ENCODE measurements at regions not wholly inside any gene's neighbourhood (a gene's known extent, or its start where the extent isn't known, plus 50 kb on each side); places are given as distances from the start of the nearest gene placed in this dataset.

DNA sequence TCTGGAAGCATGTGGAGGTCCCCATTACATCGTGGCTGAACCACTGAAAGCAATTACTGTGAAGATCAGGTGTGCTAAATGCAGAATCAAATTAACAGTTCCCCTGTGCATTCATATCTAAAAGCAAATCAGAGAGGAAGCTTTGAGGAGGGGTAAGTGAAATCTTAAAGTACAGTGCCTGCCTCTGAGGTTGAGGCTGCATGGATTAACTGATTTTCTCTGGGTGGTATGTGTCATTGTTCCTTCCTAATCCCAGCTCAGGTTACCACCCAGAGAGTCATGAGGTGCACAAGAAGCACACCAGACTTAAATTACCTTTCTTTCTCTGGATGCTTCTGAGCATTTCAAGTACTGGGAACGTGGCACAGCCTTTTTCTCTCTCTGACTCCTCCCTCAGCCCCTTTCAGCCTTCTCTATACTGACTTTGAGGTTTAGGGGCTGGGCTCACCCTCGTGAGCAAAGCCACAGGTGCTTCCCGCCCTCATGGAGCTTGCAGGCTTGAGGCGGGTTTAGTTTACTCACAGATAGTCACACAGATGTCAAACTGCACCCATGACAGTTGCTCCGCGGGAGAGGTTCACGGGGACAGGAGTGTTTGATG, 237.6 kb upstream of the CRY1 start:
- Mint-ChIP-seq H3K9me3 (ENCODE audit: low read depth) (no peaks in the 10 kb centered on the region), H3K27ac (peak overlapping the region; percentile 88), H3K4me1 (ENCODE audit: low read depth) (peaks cover 88% of the 10 kb centered on the region), H3K4me3 (peak overlapping the region; percentile 46), H3K36me3 (peaks cover 20% of the 10 kb centered on the region), H3K27me3 (no peaks in the 10 kb centered on the region)

DNA sequence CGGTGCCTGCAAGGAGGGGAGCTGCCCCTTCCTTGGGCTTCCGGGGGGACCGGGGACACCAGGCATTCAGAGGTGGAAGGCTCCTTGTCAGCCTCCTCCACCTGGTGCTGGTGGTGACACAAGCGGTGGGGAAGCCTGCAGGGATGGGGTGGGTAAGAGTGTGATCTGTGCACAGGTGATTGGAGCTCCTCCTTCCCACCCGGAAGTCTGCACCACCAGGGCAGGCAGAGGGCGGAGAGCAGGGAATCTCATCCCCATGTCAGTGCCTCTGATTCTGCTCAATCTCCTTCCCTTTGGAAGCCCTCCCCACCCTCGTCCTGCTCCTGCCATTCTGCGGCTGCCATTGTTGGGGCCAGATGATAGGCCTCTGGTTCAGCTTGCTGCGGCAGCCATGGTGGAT, 238.1 kb upstream of the CRY1 start:
- no peaks in the 10 kb centered on the region for H3K9me3 Mint-ChIP-seq (ENCODE audit: low read depth)
- H3K27ac Mint-ChIP-seq: peak overlapping the region; percentile 18
- H3K4me1 Mint-ChIP-seq (ENCODE audit: low read depth): peaks cover 88% of the 10 kb centered on the region
- no peak overlapping the region for H3K4me3 Mint-ChIP-seq
- peaks cover 20% of the 10 kb centered on the region for H3K36me3 Mint-ChIP-seq
- H3K27me3 Mint-ChIP-seq: no peaks in the 10 kb centered on the region

DNA sequence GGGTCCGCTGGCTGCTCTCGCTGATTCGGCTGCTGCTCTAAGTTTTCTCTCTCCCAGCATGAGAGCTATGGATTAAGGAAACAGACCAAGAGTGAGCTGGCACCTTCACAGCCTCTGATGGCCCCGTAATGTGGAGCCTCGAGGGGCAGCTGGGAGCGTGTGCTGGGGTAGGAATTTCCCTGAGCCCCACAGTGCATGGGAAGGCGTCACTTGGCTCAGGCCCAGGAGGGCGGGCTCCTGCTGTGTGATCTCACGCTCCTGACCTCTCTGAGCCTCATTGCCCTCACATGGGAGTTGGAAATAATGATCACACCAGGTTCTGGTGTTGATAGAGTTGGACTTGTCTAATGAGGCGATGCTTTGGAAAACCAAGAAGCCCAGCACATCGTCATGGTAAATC, 238.6 kb upstream of the CRY1 start:
- H3K36me3 Mint-ChIP-seq: peaks cover 20% of the 10 kb centered on the region
- H3K27me3 Mint-ChIP-seq: no peaks in the 10 kb centered on the region
- H3K4me1 Mint-ChIP-seq (ENCODE audit: low read depth): peaks cover 88% of the 10 kb centered on the region
- peak overlapping the region; percentile 71 for H3K27ac Mint-ChIP-seq
- no peaks in the 10 kb centered on the region for H3K9me3 Mint-ChIP-seq (ENCODE audit: low read depth)
- H3K4me3 Mint-ChIP-seq: no peak overlapping the region

DNA sequence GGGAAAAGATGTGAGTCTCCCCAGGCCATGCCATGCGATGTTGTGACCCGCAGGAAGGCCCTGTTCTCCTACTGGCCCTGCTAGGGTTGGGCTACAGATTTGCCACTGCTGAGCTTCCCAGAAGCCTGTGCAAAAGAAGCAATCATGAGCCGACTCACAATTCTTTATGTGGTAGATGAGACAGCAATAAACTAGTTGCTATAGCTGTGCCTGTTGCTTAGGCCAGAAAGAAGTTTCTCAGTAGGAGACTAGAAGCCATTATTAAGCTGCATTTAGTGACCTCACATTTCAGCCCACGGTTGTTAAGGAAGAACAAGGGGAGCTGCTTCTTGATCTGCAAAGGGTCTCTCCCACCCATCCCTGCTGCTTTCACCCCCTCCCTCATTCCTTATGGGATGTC, 239.4 kb upstream of the CRY1 start:
- Mint-ChIP-seq H3K27ac (peak overlapping the region; percentile 19), H3K27me3 (no peaks in the 10 kb centered on the region), H3K36me3 (peaks cover 20% of the 10 kb centered on the region), H3K9me3 (ENCODE audit: low read depth) (no peaks in the 10 kb centered on the region), H3K4me1 (ENCODE audit: low read depth) (peaks cover 88% of the 10 kb centered on the region), H3K4me3 (no peak overlapping the region)

DNA sequence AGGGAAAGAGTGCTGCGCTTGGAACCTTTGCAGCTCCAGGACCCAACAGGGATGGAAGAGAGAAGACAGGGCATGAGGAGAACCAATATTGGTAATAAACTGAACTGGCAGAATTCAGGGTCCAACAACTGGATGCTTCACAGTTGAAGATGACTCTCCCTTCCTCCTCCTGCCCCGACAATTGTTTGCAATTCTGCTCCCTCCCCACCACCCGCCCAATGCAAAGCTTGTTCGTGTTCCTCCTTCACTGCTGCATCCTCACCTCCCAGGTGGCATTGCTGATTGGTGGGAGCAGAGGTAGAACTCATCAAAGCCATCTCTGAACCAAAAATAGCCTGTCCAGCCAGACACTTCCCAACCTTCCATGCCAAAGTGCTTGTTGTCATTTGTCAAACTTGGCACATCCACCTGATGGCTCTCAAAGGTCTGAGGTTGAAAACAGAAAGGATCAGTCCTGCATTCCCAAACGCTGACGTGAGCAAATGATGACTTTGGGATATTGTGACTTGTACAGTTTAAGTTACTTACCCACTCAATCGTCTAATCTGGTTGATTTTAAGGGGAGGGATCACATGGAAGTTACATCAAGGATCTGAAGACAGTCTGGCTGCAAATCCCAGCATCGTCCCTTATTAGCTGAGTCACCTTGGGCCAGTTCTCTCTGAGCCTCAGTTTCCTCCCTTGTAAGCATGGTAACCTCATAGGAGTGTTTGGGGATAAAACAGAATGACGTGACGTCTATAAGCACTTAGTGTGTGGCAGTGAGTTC, 242.6 kb upstream of the CRY1 start:
- H3K4me3 Mint-ChIP-seq: peak overlapping the region; percentile 21
- H3K27ac Mint-ChIP-seq: no peak overlapping the region
- no peaks in the 10 kb centered on the region for H3K9me3 Mint-ChIP-seq (ENCODE audit: low read depth)
- H3K4me1 Mint-ChIP-seq (ENCODE audit: low read depth): peaks cover 78% of the 10 kb centered on the region
- H3K36me3 Mint-ChIP-seq: peaks cover 15% of the 10 kb centered on the region
- no peaks in the 10 kb centered on the region for H3K27me3 Mint-ChIP-seq

DNA sequence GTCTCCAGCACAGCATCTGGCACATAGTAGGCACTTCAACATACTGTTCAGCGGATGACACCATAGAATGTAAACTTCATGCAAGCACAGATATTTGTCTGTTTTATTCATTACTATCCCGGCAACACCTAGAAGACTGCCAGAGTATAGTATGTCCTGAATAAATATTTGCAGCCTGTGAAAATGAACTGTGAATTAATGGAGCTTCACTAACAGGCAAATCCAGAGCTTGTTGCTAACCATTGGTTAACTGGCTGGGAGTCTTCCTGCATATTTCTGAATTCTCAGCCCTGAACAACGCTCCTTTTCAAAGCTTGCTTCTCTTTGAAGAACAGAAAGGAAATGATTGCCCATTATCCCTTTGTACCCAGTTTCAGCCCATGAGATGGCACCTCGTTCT, 243.3 kb upstream of the CRY1 start:
- Mint-ChIP-seq H3K36me3 (peaks cover 17% of the 10 kb centered on the region), H3K27ac (no peak overlapping the region), H3K27me3 (no peaks in the 10 kb centered on the region), H3K4me3 (no peak overlapping the region), H3K4me1 (ENCODE audit: low read depth) (peaks cover 75% of the 10 kb centered on the region), H3K9me3 (ENCODE audit: low read depth) (no peaks in the 10 kb centered on the region)

DNA sequence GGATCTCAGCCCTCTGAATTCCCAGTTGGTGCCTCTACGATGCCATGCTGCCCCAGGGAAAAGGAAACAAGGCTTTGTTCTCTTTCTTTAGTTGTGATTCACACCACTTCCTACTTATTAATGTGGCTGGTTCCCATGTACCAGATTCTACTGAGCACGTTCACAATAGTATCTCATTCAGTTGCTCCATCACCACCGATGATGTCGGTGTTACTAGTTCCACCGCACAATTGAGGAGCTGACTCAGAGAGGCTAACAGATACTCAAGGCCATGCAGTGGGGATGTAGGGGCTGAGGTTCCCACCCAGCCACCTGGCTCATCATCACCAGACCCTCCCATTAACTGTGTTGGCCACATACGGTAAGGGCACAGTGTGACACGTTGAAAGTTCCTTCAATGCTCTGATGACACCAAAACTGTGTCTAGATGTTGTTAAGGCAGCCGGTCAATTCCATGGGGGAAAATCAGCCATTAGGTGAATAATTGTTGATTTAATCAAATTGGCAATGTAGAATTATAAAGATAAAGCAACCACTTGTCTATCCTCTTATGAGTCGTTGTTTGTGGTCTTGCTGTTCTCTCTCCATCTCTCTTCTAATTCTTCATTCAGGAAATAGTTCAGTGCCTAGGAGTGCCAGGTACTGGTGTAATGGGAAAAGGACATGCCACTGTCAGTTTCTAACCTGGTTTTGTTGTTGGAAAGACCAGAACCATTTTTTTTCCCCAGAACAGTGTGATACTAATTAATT, 244.2 kb upstream of the CRY1 start:
- H3K36me3 Mint-ChIP-seq: peaks cover 18% of the 10 kb centered on the region
- H3K4me1 Mint-ChIP-seq (ENCODE audit: low read depth): peaks cover 67% of the 10 kb centered on the region
- H3K4me3 Mint-ChIP-seq: peak overlapping the region; percentile 40
- peak overlapping the region; percentile 42 for H3K27ac Mint-ChIP-seq
- H3K27me3 Mint-ChIP-seq: no peaks in the 10 kb centered on the region
- H3K9me3 Mint-ChIP-seq (ENCODE audit: low read depth): no peaks in the 10 kb centered on the region

- Mint-ChIP-seq H3K27ac (no peak overlapping the region), H3K9me3 (ENCODE audit: low read depth) (no peaks in the 10 kb centered on the region), H3K36me3 (peaks cover 16% of the 10 kb centered on the region), H3K4me1 (ENCODE audit: low read depth) (peaks cover 59% of the 10 kb centered on the region), H3K27me3 (no peaks in the 10 kb centered on the region), H3K4me3 (no peak overlapping the region)
Measured at GRCh38 chr12:107339487-107339886, 246.1 kb upstream of the CRY1 start.

- Mint-ChIP-seq H3K27me3 (no peaks in the 10 kb centered on the region), H3K27ac (no peak overlapping the region), H3K36me3 (peaks cover 16% of the 10 kb centered on the region), H3K4me3 (no peak overlapping the region), H3K9me3 (ENCODE audit: low read depth) (no peaks in the 10 kb centered on the region), H3K4me1 (ENCODE audit: low read depth) (peaks cover 61% of the 10 kb centered on the region)
Measured at GRCh38 chr12:107339932-107340331, 246.6 kb upstream of the CRY1 start.

DNA sequence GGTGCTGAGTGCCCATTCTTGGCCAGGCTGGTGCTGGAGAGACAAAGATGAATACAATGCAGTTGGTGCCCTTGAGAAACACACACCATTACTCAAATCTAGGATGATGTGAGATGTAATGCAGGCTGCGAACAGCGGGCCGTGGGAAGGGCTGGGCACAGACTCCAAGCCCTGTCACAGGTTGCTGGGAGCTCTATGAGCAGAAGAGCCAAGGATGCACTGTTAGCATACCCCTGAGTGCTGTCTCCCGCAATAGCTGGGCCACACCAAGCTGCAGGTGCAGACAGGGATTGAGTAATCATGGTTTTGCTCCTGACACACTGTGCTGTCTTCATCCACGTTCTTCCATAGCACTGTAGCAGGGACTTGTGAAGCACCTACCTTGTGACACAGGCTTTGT, 247.5 kb upstream of the CRY1 start:
- no peak overlapping the region for H3K4me3 Mint-ChIP-seq
- no peak overlapping the region for H3K27ac Mint-ChIP-seq
- peaks cover 13% of the 10 kb centered on the region for H3K36me3 Mint-ChIP-seq
- peaks cover 63% of the 10 kb centered on the region for H3K4me1 Mint-ChIP-seq (ENCODE audit: low read depth)
- no peaks in the 10 kb centered on the region for H3K27me3 Mint-ChIP-seq
- H3K9me3 Mint-ChIP-seq (ENCODE audit: low read depth): no peaks in the 10 kb centered on the region

DNA sequence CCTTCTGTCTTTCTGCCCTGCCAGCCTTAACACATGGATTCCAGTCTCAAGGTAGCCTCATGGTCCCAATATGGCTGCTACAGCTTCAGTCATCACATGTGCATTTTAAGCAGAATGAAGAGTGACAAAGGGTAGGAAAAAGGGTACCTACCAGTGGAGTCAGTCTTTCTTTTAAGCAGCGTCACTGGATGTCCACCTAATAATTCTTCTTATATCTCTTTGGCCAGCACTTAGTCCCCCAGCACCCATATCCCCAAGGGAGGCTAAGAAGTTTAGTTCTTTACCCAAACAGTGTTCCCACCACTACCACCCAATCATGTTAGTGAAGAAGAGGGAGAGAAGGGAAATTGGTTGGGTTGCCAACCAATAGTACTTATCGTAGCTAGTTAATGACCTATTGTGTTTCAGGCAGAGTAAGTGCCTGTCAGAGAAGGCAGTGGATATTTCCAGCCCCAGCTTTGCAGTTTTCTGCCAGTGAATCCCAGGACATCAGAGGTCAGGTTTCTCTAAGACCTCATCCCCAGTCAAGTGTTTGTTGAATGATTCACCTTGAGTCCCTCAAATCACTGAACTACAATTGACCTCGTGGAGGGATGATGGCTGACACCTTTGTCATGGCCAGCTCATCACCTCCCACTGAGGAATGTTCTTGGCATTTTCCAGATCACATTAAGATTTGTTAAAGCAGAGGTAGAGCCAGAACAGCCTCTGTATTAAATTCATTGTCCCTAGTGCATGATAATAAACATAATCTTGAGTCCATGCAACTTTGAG, 250.9 kb upstream of the CRY1 start:
- H3K36me3 Mint-ChIP-seq: peaks cover 17% of the 10 kb centered on the region
- no peaks in the 10 kb centered on the region for H3K27me3 Mint-ChIP-seq
- H3K4me1 Mint-ChIP-seq (ENCODE audit: low read depth): peaks cover 68% of the 10 kb centered on the region
- H3K4me3 Mint-ChIP-seq: no peak overlapping the region
- peak overlapping the region; percentile 28 for H3K27ac Mint-ChIP-seq
- peaks cover 5% of the 10 kb centered on the region for H3K9me3 Mint-ChIP-seq (ENCODE audit: low read depth)

GRCh38 chr12:107347261-107347660, 253.9 kb upstream of the CRY1 start:
- Mint-ChIP-seq H3K9me3 (ENCODE audit: low read depth) (peaks cover 5% of the 10 kb centered on the region), H3K4me1 (ENCODE audit: low read depth) (peaks cover 66% of the 10 kb centered on the region), H3K27me3 (no peaks in the 10 kb centered on the region), H3K36me3 (peaks cover 13% of the 10 kb centered on the region), H3K27ac (peak overlapping the region; percentile 50), H3K4me3 (no peak overlapping the region)

DNA sequence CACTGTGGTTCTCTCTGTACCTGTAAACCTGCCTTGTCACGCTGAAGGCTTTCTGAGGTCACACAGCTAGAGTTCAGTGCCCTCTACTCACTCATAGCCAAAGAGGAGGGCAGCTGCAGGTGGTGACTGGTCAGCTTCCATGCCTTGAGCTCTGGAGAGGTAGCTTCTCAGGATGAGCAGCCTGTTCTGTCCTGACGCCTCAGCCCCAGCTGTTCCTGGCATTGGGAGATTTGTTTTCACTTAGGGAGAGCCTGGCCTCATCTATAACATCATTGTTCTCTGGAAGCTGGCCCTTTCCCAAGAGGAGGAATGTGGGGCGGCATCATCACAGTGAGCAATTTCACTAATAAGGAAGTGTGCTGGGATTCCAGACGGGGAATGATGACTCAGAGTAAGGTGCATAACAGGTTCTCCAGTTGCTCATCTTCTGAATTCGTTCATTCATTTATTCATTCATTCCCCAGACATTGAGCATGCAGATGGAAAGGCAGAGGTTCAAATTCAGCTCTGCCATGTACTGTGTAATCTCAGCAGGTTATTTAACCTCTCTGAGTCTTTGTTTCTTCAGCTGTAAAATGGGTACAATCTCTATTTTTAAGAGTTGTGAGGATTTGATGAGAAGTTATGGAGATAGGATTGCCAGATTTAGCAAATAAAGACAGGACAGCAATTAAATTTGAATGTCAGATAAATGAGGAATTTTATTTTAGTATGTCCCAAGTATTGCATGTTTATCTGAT, 255.8 kb upstream of the CRY1 start:
- H3K4me1 Mint-ChIP-seq (ENCODE audit: low read depth): peaks cover 76% of the 10 kb centered on the region
- no peak overlapping the region for H3K27ac Mint-ChIP-seq
- no peak overlapping the region for H3K4me3 Mint-ChIP-seq
- H3K36me3 Mint-ChIP-seq: peaks cover 5% of the 10 kb centered on the region
- H3K9me3 Mint-ChIP-seq (ENCODE audit: low read depth): peaks cover 5% of the 10 kb centered on the region
- H3K27me3 Mint-ChIP-seq: no peaks in the 10 kb centered on the region

DNA sequence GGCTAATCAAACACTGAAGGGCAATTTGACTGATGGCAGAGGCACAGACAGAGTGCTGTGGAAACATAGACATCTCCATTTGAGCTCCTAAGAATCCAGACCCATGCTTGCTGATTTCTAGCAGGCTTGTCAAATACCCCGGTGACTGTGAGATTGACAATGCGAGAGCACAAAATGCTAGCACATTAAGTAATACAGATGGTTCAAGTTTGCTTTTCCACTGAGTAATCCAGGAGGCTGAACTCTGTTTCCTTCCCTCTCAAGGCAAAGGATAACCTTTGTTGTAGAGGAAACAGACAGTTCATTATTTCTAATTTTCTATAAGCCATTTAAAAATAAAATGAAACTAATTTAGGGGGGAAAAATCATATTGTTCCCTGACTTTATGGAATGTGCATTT, 256.5 kb upstream of the CRY1 start:
- H3K4me1 Mint-ChIP-seq (ENCODE audit: low read depth): peaks cover 76% of the 10 kb centered on the region
- H3K9me3 Mint-ChIP-seq (ENCODE audit: low read depth): peaks cover 5% of the 10 kb centered on the region
- no peak overlapping the region for H3K27ac Mint-ChIP-seq
- H3K27me3 Mint-ChIP-seq: no peaks in the 10 kb centered on the region
- peaks cover 5% of the 10 kb centered on the region for H3K36me3 Mint-ChIP-seq
- H3K4me3 Mint-ChIP-seq: no peak overlapping the region
